NK-92 treated with Interleukin-12 subunit alpha and Interleukin-12 subunit beta, amount 100 ng/mL, for 24 hours (cell line): ENCODE measurements at regions not wholly inside any gene's neighbourhood (a gene's known extent, or its start where the extent isn't known, plus 50 kb on each side); places are given as distances from the start of the nearest gene placed in this dataset.

Experiments used
- DNase-seq: peaks from one replicate; lab custom pipeline; 2025; lab: John Stamatoyannopoulos, UW

DNA sequence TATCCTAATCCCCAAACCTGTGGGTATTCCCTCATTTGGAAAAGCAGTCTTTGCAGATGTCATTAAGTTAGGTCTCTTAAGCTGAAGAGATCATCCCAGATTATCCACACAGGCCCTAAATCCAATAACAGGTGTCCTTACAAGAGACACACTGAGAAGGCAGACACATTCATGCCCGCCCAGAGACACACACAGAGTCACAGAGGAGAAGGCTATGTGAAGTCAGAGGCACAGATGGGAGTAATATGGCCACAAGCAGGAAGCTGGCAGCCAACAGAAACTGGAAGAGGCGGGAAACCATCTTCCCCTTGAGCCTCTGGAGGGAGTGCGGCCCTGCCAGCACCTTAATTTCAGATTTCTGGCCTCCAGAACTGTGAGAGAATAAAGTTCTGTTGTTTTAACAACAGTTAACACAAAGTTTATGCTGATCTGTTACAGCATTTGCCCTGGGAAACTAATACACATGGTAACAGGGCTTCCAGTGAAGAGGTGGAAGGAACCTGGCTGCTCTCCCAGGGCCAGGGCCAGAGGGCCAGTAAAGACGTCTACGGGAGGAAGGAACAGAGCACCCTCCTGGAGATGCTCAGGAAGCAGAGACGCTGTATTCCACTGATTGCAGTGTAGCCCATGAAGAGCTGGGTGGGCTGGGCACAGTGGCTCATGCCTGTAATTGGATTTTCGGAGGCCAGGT lies 217.5 kb downstream of the GLI2 start:
- DNase-seq: no peak

DNA sequence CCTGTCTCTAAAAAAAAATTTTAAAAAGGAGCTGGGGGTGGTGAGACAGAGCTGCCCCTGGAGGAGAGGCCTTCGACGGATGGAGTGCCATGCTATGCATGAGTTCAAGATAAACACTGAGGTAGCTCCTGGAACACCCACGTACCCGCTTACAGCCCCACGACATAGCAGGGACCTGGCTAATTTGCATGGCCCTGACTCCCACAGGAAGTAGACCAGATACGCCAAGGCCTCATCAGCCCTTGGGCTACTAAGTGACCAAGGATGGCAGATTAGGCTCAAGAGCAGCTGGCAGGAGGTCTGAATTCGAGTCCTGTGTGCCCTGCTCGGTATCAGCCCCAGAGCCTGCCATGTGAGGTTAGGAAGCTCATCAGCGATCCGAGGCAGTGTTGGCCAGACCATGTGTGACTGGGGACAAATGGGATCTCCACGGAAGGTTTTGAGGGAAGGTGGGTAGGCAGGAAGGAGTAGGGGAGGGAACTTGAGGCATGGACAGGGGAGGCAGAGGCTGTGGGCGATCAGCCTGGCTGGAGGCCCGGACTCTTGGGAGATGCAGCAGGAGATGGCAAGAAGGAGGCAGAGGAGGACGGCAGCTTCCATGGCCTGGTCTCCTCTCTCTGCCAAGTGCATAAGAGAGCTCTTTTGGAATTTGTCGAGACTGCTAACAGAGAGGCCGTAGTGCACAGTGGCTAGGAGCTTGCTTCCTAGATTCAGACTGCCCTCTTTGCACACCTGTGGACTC lies 218.3 kb downstream of the GLI2 start:
- DNase-seq: no peak

DNA sequence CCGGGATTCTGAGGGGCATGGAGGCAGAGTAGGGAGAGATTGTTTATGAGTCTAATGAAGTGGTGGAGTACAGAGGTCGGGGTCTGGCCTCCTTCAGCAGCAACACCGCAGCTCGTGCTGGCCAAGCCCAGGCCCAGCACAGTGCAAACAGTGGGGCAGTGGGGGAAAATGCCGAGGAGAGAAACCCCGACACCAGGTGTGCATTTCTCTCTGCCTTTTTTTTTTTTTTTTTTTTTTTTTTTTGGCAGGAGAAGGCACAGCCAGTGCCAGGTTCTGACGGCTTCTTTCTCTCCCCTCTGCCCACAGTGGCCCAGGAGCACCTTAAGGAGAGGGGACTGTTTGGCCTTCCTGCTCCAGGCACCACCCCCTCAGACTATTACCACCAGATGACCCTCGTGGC lies 219.3 kb downstream of the GLI2 start:
- DNase-seq: no peak

DNA sequence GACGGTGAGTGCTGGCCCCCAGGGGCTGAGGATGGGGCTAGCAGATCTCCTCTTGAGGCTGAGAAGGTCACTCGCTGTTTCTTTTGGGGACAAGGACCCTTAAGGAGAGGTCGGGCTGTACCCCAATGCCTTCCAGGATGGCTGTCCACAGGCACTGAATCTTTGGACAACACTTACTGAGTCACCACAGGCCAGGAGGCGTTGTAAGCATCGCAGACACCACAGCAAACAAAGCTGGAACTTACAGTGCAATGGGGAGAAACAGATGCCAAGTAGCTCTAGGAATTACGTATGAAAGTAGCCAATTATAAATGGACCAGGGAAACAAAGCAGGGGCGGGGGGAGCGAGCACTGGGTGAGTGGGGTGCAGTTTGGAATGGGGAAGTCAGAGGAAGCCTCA lies 219.8 kb downstream of the GLI2 start:
- DNase-seq: no peak

DNA sequence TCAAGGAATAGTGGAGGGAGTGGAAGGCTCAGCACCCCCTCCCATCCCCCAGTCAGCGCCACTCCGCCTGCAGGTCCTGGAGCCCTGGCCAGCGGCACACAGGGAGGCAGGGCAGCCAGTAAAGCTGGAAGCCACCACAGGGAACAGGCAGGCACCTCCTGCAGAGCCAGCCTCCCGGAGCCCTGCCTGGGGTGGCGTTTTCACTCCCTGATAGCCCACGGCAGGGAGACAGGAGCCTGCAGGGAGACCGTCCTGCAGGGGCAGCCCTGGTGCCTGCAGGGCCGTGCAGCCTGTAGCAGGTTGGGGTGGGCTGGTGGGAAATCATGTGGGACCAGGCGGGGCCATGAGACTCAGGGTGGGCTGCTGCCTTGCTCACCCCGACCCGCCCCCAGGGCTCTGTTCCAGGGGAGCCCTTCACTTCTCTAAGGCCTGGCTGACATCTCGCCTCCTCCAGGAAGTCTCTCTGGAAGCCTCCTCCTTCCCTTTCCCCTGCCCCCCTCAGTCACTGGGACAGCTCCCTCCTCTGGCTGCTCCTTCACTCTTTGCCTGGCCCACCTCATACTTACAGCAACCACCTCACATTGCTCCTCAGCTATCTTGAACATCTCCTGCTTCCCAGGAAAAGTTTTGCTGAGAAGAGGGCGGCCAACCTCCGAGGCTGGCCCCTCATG lies 221.0 kb downstream of the GLI2 start:
- DNase-seq: no peak

DNA sequence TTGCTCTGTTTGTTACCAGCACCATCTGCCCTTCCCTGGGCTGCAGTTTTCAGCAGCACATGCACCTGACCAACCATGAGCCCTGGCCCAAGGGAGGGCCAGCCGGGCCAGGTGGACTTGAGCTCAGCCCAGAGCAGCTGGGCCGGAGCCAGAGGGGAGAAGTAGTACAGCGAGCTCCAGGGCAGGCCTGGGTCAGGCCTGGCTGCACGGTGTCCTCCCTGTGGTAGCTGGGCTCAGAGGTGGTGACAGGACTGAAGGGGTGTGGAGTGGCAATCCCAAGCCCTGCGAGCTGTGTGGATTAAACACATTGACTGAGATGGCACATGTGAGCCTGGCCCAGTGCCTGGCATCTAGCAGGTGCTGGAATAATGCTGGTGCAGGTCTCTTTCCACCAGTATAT lies 222.2 kb downstream of the GLI2 start:
- DNase-seq: no peak

DNA sequence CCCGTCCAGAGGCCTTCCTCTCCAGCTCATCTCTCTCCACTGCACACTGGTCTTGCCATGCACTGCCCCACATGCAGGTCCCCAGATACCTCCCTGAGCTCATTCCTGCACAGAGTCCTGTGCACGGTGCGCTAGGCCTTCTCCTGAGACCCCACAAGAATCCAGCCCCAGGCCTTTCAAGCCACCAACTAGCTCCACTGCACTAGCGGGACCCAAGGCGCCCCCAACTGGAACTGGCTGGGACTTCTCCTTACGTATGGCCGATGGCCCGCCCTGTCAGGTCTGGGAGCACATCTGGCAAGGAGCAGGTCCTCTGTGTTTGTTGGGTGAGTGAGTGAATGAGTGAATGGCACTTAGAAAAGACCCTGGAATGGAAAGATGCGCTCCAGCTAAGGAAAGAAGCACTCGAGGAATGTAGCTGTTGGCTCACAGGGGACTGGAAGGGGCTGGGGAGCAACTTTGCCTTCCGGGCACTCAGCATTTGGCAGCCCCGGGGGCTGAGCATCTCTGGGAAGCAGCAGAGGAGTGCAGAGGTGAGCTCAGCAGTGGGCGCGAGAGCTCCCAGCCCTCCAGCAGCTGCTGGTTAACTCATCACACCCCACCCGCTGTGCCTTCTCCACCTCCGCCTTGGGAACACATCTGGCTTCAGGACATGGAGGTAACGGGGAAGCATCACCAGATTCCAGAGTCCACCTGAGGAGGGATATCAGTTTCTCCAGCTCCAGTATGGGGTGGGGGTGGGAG lies 223.1 kb downstream of the GLI2 start:
- no peak for DNase-seq

DNA sequence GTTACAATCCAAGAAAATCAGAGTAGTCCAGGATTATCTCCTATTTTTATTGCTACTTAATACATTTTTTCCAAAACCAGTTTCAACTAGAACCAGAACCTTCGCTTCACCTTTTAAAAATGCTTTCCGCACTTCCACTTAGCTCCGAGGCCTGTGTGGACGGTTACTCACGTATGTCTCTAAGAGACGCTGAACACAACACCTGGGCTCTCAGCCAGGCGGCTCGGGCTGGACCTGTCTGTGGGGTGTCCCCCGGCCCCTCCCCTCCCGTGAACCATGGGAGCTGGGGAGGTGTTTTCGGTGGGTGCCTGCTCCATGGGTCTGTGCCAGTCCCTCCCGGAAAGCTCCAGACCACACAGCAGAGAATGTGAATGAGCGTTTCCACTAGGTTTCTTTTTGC lies 223.8 kb downstream of the GLI2 start:
- no peak for DNase-seq

DNA sequence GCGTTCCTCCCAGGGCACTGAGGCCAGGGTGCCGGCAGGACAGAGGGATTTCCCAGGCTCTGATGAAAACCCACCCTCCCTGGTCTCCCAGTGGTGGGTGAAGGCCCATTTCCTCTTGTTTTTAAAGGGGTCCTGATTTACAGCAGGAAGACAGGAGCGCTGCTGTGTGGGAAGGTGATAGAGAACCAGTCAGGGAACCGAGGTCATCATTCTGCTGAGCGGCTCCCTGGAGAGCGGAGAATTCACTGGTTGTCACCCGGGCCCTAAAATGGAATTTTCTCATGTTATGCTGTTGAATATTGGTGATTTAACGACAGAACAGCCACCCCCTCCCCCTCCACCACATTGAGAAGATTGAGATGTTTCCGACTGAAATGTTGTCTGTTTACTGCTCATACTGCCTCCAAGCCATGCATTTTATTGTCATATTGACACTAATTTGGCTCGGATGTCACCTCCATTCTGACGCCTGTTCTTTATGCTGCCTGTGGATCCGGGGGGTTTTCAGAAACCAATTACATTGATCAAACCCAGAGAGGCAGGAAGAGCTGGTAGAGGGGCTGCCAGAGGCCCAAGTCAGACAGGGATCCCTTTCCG lies 225.2 kb downstream of the GLI2 start:
- no peak for DNase-seq

DNA sequence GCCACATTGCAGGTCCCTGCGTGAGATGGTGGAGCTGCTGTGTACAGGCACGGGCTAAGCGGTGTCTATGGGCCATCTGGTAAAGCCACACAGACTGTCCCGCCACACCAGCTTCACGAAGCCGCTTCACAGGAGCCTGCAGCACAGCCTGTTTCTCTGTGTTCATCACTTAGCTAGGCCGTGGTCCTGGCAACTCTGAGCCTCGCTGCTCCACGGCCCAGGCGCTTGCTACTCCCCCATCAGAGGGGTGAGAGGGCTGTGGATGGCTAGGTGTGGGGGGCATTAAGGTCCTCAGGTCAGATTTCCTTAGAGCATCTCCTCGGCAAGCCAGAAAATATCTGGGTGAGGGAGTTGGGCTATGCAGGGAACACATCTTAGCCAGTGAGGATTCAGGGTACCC lies 225.7 kb downstream of the GLI2 start:
- no peak for DNase-seq

DNA sequence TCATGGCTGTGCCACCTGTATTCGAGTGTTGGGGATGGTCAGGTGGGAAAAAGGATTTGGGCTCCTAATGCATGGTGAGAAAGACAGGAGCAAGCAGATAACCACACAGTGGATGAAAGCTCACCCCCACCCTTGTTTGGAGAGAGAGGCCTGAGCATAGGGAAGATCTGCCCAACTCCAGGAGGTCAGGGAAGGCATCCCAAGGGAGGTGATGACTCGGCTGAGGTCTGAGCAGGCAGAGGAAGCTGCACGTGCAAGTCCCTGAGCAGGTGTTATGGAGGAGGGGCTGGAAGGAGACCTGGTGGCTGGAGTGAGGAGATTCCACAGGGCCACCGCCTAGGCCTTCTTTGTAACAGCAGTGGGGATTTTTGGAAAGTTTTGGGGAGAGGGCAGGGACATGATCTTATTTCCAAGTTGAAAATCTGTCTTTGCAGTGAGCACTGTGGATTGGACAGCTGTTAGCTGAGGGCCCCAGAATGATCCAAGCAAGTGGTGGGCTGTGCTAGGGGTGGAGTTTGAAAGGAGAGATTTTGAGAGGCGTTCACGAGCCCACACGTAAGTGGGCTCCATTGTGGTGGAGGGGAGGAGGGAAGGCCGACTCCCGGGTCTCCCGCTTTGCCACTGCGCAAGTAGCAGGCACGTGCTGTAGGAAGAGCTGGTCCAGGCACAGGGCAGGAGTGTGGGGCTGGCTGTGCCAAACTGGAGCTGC lies 228.5 kb downstream of the GLI2 start:
- DNase-seq: no peak

DNA sequence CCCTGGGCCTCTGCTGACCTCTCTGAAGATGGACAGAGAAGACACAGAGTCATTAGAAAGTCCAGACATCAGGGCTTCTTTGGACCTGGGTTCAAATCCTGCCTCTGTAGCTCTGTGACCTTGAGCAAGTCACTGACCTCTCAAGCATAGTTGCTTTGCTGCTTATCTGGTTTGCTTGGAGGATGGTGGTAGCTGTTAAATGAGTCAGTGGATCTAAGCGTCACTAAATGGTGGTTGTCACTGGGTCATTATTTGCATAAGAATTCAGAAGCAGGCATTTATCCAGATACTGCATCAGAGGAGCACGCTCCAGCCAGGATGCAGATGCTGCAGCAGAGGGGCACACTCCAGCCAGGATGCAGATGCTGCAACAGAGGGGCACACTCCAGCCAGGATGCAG lies 229.2 kb downstream of the GLI2 start:
- no peak for DNase-seq

DNA sequence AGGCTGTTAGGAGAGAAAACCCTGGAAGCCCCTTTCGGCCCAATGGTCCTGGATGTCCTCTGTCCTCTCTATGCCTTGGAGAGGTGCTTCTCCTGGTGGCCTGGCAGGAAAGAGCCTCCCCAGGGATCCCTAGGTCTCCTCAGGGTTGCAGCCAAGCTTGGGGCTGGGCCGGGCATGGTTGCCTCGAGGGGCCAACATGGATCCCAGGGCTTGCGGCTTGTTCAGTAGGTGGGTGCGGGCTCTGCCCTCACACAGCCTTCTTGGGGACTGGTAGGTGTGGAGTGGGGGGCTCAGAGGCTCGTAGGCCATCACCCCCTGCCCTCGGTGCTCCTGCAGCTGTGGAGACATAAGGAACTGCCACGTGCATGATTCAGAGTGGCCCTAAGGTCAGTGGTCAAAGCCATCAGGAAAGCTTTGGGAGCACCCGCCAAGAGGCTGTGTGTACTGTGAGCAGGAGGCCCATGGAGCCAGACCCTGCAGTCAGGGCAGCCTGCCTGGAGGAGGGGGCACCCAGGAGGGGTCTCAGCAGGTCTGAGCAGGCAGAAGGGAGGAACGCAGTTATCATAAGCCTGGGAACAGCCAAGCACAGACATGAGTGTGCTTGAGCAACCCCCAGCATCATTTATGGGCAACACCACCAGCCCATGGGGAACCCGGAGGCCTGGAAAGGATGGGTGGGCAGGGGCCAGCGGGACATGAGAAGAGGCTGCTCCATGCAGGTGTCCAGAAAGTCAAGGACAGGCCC lies 231.0 kb downstream of the GLI2 start:
- no peak for DNase-seq

DNA sequence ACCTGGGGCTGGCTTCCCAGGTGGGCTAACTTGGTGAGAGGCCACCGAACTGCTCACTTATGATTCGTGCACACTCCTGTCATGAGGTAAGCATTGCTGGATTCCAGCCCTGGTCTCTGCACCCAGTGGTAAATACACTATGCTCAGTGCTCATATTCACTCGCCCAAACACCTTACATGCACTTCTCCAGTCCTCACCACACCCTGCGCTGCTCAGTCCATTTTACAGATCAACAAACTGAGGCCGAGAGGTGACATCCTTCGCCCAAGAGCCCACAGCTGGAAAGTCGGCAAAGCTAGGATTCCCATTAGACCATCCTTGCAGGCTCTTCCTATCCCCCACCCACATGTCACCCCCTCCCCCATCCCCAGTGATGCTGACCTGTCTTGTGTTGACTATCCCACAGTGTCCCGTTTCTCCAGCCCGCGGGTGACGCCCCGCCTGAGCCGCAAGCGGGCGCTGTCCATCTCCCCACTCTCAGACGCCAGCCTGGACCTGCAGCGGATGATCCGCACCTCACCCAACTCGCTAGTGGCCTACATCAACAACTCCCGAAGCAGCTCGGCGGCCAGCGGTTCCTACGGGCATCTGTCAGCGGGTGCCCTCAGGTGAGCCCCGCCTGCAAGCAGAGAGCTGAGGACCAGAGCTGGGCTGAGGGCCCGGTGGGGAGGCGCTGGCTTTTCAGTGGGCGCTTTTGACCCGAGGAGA lies 232.8 kb downstream of the GLI2 start:
- no peak for DNase-seq

DNA sequence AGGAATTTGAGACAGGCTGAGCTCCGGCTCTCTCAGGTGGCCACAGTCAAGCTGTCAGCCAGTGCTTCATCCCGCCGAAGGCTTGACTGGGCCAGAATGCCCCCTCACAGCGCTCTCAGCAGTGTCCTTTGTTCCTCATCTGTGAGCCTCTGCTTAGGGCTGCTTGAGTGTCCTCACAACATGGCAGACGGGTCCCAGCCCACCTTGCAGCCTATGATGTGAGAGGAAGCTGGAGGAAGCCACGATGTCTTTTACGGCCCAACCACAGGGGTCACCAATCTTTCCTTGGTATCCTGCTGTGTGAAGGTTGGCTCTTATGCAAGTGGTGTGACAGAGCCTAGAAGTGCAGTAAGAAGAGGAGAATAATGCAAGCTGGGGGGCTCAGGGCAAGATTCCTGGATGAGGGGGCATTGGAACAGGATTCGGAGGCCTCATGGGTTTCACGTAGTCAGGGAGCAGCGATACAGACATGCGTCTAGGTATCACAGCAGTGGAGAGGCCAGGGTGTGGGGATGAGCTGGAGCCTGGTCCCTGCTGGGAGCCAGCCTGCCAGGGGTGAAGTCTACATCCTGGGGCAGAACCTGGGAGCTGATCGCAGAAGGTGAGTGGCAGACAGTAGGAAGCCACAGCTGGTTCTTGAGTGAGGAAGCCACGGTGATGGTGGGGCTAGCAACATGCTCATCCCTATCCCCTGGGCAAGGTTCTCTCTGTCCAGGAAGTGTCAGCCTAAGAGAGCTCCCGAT lies 234.1 kb downstream of the GLI2 start:
- DNase-seq: no peak

DNA sequence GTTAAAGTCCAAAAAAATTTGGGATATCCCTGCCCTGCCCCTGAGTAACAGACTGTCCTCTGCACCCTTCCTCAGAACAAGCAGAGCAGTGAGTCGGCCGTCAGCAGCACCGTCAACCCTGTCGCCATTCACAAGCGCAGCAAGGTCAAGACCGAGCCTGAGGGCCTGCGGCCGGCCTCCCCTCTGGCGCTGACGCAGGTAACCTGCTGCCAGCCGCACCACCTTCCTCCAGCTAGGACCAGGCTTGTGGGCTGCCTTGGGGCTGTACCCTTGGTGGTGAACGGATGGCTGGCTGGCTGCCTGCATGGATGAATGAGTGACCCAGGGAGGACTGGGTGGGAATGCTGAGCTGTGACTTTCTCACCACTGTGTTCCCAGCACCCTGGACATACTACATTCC lies 236.2 kb downstream of the GLI2 start:
- DNase-seq: no peak

DNA sequence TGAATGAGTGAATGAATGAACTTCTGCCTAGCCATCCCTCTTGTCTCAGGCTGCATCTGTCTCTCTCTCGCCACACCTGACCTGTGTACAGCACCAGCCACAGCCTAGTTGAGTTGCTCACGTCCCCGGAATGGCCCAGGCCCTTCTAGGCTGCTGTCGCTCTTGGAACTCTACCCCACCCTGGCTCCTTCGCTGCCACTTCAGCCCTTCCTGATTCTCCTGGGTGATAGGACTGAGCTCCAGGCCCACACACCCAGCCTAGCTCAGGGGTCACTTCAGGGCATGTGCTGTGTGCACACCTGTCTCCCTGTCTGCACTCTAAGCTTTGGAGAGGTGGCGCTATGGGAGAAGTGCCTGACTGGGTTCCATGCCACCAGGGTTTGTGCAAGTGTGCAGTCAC lies 236.6 kb downstream of the GLI2 start:
- no peak for DNase-seq

DNA sequence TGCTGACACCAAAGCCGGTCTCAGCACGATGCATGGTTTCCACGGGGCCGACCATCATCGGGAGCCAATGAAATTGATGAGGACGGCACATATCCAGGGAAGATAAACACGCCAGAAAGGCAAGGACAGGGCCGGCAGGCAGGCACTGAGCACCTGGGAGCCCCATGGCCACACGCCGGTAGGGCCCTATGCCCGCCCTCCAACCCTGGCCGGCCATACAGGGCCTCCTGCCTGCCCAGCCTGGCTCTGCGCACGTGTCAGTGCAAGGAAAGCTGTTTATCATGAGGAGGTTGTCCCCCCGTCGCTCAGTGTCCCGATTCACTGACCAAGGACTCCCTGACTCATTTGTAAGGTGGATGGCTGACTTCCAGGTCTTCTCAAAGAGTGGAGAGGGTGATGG lies 237.5 kb downstream of the GLI2 start:
- no peak for DNase-seq

DNA sequence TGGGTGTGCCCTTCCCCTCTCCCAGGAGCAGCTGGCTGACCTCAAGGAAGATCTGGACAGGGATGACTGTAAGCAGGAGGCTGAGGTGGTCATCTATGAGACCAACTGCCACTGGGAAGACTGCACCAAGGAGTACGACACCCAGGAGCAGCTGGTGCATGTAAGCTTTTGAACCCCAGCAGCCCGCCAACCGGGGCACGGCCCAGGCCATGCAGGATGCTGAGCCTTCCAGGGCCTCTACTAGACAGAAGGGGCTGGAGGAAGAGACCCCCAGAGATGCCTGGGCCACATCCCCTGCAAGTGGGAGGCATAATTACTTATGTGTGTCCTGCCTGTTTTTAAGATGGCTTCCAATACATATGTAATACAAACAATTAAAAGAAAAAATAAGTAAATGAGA lies 239.3 kb downstream of the GLI2 start:
- DNase-seq: no peak
